Erythroblast (primary cell): ENCODE measurements at regions not wholly inside any gene's neighbourhood (a gene's known extent, or its start where the extent isn't known, plus 50 kb on each side); places are given as distances from the start of the nearest gene placed in this dataset.

ENCODE experiments used
- GATA1 ChIP-seq: IDR thresholded peaks from 2 replicates; pipeline ENCODE4 v1.6.1; 2011; ENCODE audit warnings: low read depth, mild to moderate bottlenecking, control low read depth, low read length, moderate library complexity
- POLR2A ChIP-seq: IDR thresholded peaks from 2 replicates; pipeline ENCODE4 v1.6.1; 2011; ENCODE audit warnings: mild to moderate bottlenecking, low read length

GRCh38 chr6:53994201-53994600, 117.0 kb upstream of the MLIP start:
- TF ChIP-seq POLR2A: no peak
- no peak for TF ChIP-seq GATA1
